IMR-90 (cell line): ENCODE measurements at regions not wholly inside any gene's neighbourhood (a gene's known extent, or its start where the extent isn't known, plus 50 kb on each side); places are given as distances from the start of the nearest gene placed in this dataset.

Source experiments
- ATAC-seq: fragments of 200-7000 bp; cut with Tn5 transposase; 2 replicates; pipeline ENCODE4 v1.9.1; 2020; ENCODE audit warnings: low read depth, mild to moderate bottlenecking, moderate library complexity
- BruUV-seq: library from RNA; stranded (reverse); fragments of 400-500 nt; replicated peaks from 2 replicates; lab custom pipeline; 2021; lab: Mats Ljungman, UMichigan
- CTCF ChIA-PET: fragments of 300-600 bp; formaldehyde crosslinking; extraction: SDS; loops from one replicate; lab custom pipeline; 2021; ENCODE audit warnings: antibody characterized with exemption; lab: Yijun Ruan, JAX
- POLR2A ChIA-PET: fragments of 300-600 bp; sonication (Branson Sonifier 250); formaldehyde crosslinking; loops from one replicate; lab custom pipeline; 2022; ENCODE audit warnings: antibody characterized with exemption; ENCODE audit not compliant: unreplicated experiment; lab: Charles Lee
- DNase-seq: peaks from one replicate; pipeline ENCODE4 v3.0.0; 2013
- H2AFZ ChIP-seq: replicated peaks from 2 replicates; pipeline ENCODE3; 2013; ENCODE audit warnings: low read length, mild to moderate bottlenecking; ENCODE audit not compliant: poor library complexity
- H2AK5ac ChIP-seq: 2 replicates; pipeline ENCODE4 v1.6.1; 2013; ENCODE audit warnings: low read depth, low read length, inconsistent platforms
- H2AK9ac ChIP-seq: replicated peaks from 2 replicates; pipeline ENCODE3; 2013; ENCODE audit warnings: mild to moderate bottlenecking, low read depth, low read length, moderate library complexity; ENCODE audit not compliant: poor library complexity
- H2BK120ac ChIP-seq: 2 replicates; pipeline ENCODE4 v1.6.1; 2013; ENCODE audit warnings: low read depth, low read length, inconsistent platforms
- H2BK15ac ChIP-seq: 3 replicates; pipeline ENCODE4 v1.6.1; 2013; ENCODE audit warnings: low read depth, low read length, inconsistent platforms
- H2BK20ac ChIP-seq: 2 replicates; pipeline ENCODE4 v1.6.1; 2013; ENCODE audit warnings: low read depth, mild to moderate bottlenecking, inconsistent platforms, low read length, moderate library complexity
- H2BK5ac ChIP-seq: 2 replicates; pipeline ENCODE4 v1.6.1; 2013; ENCODE audit warnings: mild to moderate bottlenecking, low read depth, low read length, inconsistent platforms; ENCODE audit not compliant: poor library complexity, severe bottlenecking
- H3K14ac ChIP-seq: replicated peaks from 2 replicates; pipeline ENCODE4 v1.6.1; 2013; ENCODE audit warnings: low read depth, low read length, inconsistent platforms
- H3K18ac ChIP-seq: 2 replicates; pipeline ENCODE4 v1.6.1; 2013; ENCODE audit warnings: low read depth, low read length, control low read depth
- H3K23ac ChIP-seq: 2 replicates; pipeline ENCODE4 v1.6.1; 2013; ENCODE audit warnings: low read depth, low read length, inconsistent platforms
- H3K27ac ChIP-seq: 2 replicates; pipeline ENCODE4 v1.5.1; 2013; ENCODE audit warnings: mild to moderate bottlenecking, control low read depth, low read length; ENCODE audit not compliant: insufficient read depth
- H3K27me3 ChIP-seq: 2 replicates; pipeline ENCODE4 v1.6.1; 2013; ENCODE audit warnings: low read length; ENCODE audit not compliant: control insufficient read depth, insufficient read depth
- H3K36me3 ChIP-seq: 2 replicates; pipeline ENCODE4 v1.6.1; 2013; ENCODE audit warnings: low read length, mixed read lengths; ENCODE audit not compliant: control insufficient read depth, insufficient read depth
- H3K4ac ChIP-seq: 2 replicates; pipeline ENCODE4 v1.6.1; 2013; ENCODE audit warnings: low read depth, low read length, inconsistent platforms
- H3K4me1 ChIP-seq: 2 replicates; pipeline ENCODE4 v1.6.1; 2013; ENCODE audit warnings: low read length, mixed read lengths; ENCODE audit not compliant: control insufficient read depth, insufficient read depth
- H3K4me2 ChIP-seq: 2 replicates; pipeline ENCODE4 v1.6.1; 2013; ENCODE audit warnings: low read depth, mild to moderate bottlenecking, control low read depth, low read length, moderate library complexity
- H3K4me3 ChIP-seq: 2 replicates; pipeline ENCODE4 v1.5.1; 2013; ENCODE audit warnings: low read depth, mild to moderate bottlenecking, control low read depth, low read length, moderate library complexity; ENCODE audit not compliant: insufficient read depth
- H3K56ac ChIP-seq: 2 replicates; pipeline ENCODE4 v1.6.1; 2013; ENCODE audit warnings: low read length, inconsistent platforms; ENCODE audit not compliant: insufficient read depth; ENCODE audit errors: extremely low read depth
- H3K79me1 ChIP-seq, 2 experiments: 2 replicates each; pipeline ENCODE4 v1.6.1; 2013; ENCODE audit warnings: low read length in 2 of 2, inconsistent platforms in 1 of 2, low read depth in 1 of 2
- H3K9ac ChIP-seq: 2 replicates; pipeline ENCODE4 v1.6.1; 2013; ENCODE audit warnings: low read depth, low read length, control low read depth
- H3K9me1 ChIP-seq: 2 replicates; pipeline ENCODE4 v1.6.1; 2013; ENCODE audit warnings: low read length, inconsistent platforms; ENCODE audit not compliant: insufficient read depth
- H3K9me3 ChIP-seq: 2 replicates; pipeline ENCODE4 v1.6.1; 2013; ENCODE audit warnings: low read length; ENCODE audit not compliant: control insufficient read depth, insufficient read depth
- H4K20me1 ChIP-seq: 2 replicates; pipeline ENCODE4 v1.6.1; 2013; ENCODE audit warnings: low read length, inconsistent platforms; ENCODE audit not compliant: insufficient read depth
- H4K5ac ChIP-seq: 2 replicates; pipeline ENCODE4 v1.6.1; 2013; ENCODE audit warnings: mild to moderate bottlenecking, low read depth, low read length, control low read depth
- H4K8ac ChIP-seq, 2 experiments: 2 replicates each; pipeline ENCODE4 v1.6.1; 2013; ENCODE audit warnings: low read depth in 2 of 2, low read length in 2 of 2, control low read depth in 1 of 2, inconsistent platforms in 1 of 2
- H4K91ac ChIP-seq: 2 replicates; pipeline ENCODE4 v1.6.1; 2013; ENCODE audit warnings: low read depth, low read length, inconsistent platforms; ENCODE audit not compliant: insufficient read depth
- RAD21 ChIP-seq: IDR thresholded peaks from 2 replicates; pipeline ENCODE4 v1.6.1; 2012; ENCODE audit warnings: low read length, improper control_type of control experiment
- WGBS, 2 experiments: methylation state at CpG; one replicate each; pipeline versions ENCODE4 v1.1.5 to v1.1.7; 2013; ENCODE audit warnings: missing lambda C conversion rate in 2 of 2; ENCODE audit not compliant: insufficient read length in 1 of 2; ENCODE audit errors: extremely low coverage in 2 of 2; 5-methylcytosine and 5-hydroxymethylcytosine counted together
- dilution Hi-C: fragments of 300-500 bp; cut with HindIII; formaldehyde crosslinking; loops from one replicate; pipeline ENCODE4 v1.14.3; 2018; ENCODE audit warnings: low sequenced_read_pairs; ENCODE audit not compliant: unreplicated experiment
- in situ Hi-C: fragments of 300-500 bp; cut with MboI; formaldehyde crosslinking; loops from 3 replicates; pipeline ENCODE4 v1.14.3; 2019; ENCODE audit warnings: low sequenced_read_pairs, inconsistent platforms, mixed read lengths
- intact Hi-C: fragments of 100-400 bp; cut with micrococcal nuclease; formaldehyde crosslinking; loops from 2 replicates; pipeline ENCODE4 v1.10.0; 2022

GRCh38 chrX:142002471-142002870, 98.8 kb downstream of the MAGEC1 start:
- Histone ChIP-seq H2BK120ac (no peak overlapping the region), H2AK9ac (no peak overlapping the region), H3K27ac (no peak overlapping the region), H2AFZ (no peak overlapping the region), H3K27me3 (no peaks in the 10 kb centered on the region), H3K36me3 (no peaks in the 10 kb centered on the region), H3K4ac (no peak overlapping the region), H4K5ac (no peak overlapping the region), H2BK15ac (no peak overlapping the region), H3K9ac (no peak overlapping the region), H2BK5ac (no peak overlapping the region), H4K91ac (no peak overlapping the region), H3K9me1 (no peaks in the 10 kb centered on the region), H3K79me1 (no peaks in the 10 kb centered on the region), H4K20me1 (no peaks in the 10 kb centered on the region), H4K8ac (no peak overlapping the region), H3K9me3 (no peaks in the 10 kb centered on the region), H3K4me2 (no peak overlapping the region), H2BK20ac (no peak overlapping the region), H3K56ac (no peak overlapping the region), H3K4me3 (no peak overlapping the region), H3K4me1 (no peaks in the 10 kb centered on the region), H3K18ac (no peak overlapping the region), H3K14ac (no peak overlapping the region), H3K23ac (no peak overlapping the region), H2AK5ac (no peak overlapping the region)
- intact Hi-C loops (no loop called here), dilution Hi-C loops (no loop called here), in situ Hi-C loops (no loop called here)
- POLR2A ChIA-PET: no interaction called here
- ATAC-seq: no peak
- WGBS, 2 experiments: no CpG with 5 or more reads among the region's 3 CpGs
- CTCF ChIA-PET: no interaction called here
- TF ChIP-seq RAD21: no peak
- no peak for DNase-seq
- BruUV-seq: no TSS peak
